A673 (cell line): ENCODE measurements at regions not wholly inside any gene's neighbourhood (a gene's known extent, or its start where the extent isn't known, plus 50 kb on each side); places are given as distances from the start of the nearest gene placed in this dataset.

Experiments
- BruUV-seq: library from RNA; stranded (reverse); fragments of 400-500 nt; replicated peaks from 2 replicates; lab custom pipeline; 2021; lab: Mats Ljungman, UMichigan
- CTCF ChIA-PET: fragments of 300-600 bp; sonication (Branson Sonifier 250); formaldehyde crosslinking; loops from one replicate; lab custom pipeline; 2022; ENCODE audit warnings: antibody characterized with exemption; lab: Charles Lee
- POLR2A ChIA-PET: fragments of 300-600 bp; sonication (Branson Sonifier 250); formaldehyde crosslinking; loops from one replicate; lab custom pipeline; 2022; ENCODE audit warnings: antibody characterized with exemption; ENCODE audit not compliant: low non-redundant PET; lab: Charles Lee
- DNase-seq: peaks from one replicate; pipeline ENCODE4 v3.0.0-alpha.2; 2015; ENCODE audit warnings: low spot score
- H3K27ac ChIP-seq: fragments of 200-600 bp; sonication (generic); 2 replicates; pipeline ENCODE4 v1.5.1; 2016; ENCODE audit warnings: mixed run types, low read depth, mild to moderate bottlenecking, mixed read lengths, antibody characterized with exemption, low read length; ENCODE audit not compliant: poor library complexity, severe bottlenecking
- H3K27me3 ChIP-seq: fragments of 200-600 bp; sonication (generic); replicated peaks from 2 replicates; pipeline ENCODE4 v1.6.1; 2017; ENCODE audit warnings: mixed run types, low read depth, mild to moderate bottlenecking, mixed read lengths, antibody characterized with exemption, low read length; ENCODE audit not compliant: insufficient read depth, poor library complexity
- H3K36me3 ChIP-seq: fragments of 200-600 bp; sonication (generic); 2 replicates; pipeline ENCODE4 v1.6.1; 2016; ENCODE audit warnings: mixed run types, mild to moderate bottlenecking, mixed read lengths, antibody characterized with exemption, low read length; ENCODE audit not compliant: insufficient read depth, poor library complexity, severe bottlenecking
- H3K4me1 ChIP-seq: fragments of 200-600 bp; sonication (generic); 2 replicates; pipeline ENCODE4 v1.6.1; 2017; ENCODE audit warnings: mixed run types, mild to moderate bottlenecking, mixed read lengths, antibody characterized with exemption, low read length; ENCODE audit not compliant: insufficient read depth, poor library complexity, severe bottlenecking
- H3K4me3 ChIP-seq: fragments of 200-600 bp; sonication (generic); 2 replicates; pipeline ENCODE4 v1.5.1; 2016; ENCODE audit warnings: low read depth, mixed run types, mild to moderate bottlenecking, mixed read lengths, low read length; ENCODE audit not compliant: poor library complexity, severe bottlenecking
- H3K9me3 ChIP-seq: fragments of 200-600 bp; sonication (generic); 2 replicates; pipeline ENCODE4 v1.6.1; 2016; ENCODE audit warnings: mixed run types, low read depth, mild to moderate bottlenecking, mixed read lengths, antibody characterized with exemption, low read length; ENCODE audit not compliant: poor library complexity, severe bottlenecking
- EZH2 ChIP-seq: fragments of 200-600 bp; sonication (generic); IDR thresholded peaks from 2 replicates; pipeline ENCODE4 v1.6.1; 2017; ENCODE audit warnings: borderline replicate concordance, low read depth, mild to moderate bottlenecking, mixed read lengths, antibody characterized with exemption, low read length; ENCODE audit not compliant: poor library complexity, severe bottlenecking
- intact Hi-C: fragments of 100-400 bp; cut with micrococcal nuclease; formaldehyde crosslinking; loops from one replicate; pipeline ENCODE4 v1.10.0; 2022; ENCODE audit not compliant: unreplicated experiment
- TF ChIP-seq, protein P1 (sequence below): fragments of 300-800, 200-600 bp; sonication (generic); conservative IDR thresholded peaks from 2 replicates; pipeline ENCODE4 v1.5.1; 2017; ENCODE audit warnings: low read depth, mild to moderate bottlenecking, antibody characterized with exemption, low read length, moderate library complexity, mixed read lengths

DNA sequence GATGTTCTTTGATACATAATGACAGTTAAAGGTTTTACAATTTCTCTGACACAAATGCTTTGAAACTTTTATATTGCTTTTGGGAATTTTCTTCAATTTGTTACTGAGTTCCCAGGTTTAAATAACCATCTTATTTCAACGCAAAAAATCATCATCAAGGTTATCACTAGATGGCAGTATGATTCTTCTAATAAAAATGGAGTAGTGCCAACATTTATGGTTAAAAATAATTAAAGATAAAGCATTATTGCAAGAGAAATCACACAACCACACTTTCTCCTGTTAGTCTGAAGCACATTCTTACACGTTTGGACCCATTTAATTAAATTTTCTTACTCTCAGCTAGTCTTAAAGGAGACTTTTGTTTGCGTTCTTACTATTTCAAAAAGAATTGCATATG, 611.3 kb upstream of the CPXCR1 start:
- ChIA-PET POLR2A (no interaction called here), CTCF (no interaction called here)
- H3K36me3 ChIP-seq = no peaks in the 10 kb centered on the region
- BruUV-seq = no TSS peak
- peak; percentile 9 for DNase-seq
- H3K27ac ChIP-seq = no peak overlapping the region
- no peak overlapping the region for H3K4me3 ChIP-seq
- H3K4me1 ChIP-seq = no peaks in the 10 kb centered on the region
- H3K27me3 ChIP-seq = peaks cover 4% of the 10 kb centered on the region
- peaks cover 4% of the 10 kb centered on the region for H3K9me3 ChIP-seq
- TF ChIP-seq, protein P1, sequence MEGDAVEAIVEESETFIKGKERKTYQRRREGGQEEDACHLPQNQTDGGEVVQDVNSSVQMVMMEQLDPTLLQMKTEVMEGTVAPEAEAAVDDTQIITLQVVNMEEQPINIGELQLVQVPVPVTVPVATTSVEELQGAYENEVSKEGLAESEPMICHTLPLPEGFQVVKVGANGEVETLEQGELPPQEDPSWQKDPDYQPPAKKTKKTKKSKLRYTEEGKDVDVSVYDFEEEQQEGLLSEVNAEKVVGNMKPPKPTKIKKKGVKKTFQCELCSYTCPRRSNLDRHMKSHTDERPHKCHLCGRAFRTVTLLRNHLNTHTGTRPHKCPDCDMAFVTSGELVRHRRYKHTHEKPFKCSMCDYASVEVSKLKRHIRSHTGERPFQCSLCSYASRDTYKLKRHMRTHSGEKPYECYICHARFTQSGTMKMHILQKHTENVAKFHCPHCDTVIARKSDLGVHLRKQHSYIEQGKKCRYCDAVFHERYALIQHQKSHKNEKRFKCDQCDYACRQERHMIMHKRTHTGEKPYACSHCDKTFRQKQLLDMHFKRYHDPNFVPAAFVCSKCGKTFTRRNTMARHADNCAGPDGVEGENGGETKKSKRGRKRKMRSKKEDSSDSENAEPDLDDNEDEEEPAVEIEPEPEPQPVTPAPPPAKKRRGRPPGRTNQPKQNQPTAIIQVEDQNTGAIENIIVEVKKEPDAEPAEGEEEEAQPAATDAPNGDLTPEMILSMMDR = peak; percentile 38; the same call in 1 of the 2 replicates
- TF ChIP-seq EZH2 = no peak
- intact Hi-C loops = no loop called here

DNA sequence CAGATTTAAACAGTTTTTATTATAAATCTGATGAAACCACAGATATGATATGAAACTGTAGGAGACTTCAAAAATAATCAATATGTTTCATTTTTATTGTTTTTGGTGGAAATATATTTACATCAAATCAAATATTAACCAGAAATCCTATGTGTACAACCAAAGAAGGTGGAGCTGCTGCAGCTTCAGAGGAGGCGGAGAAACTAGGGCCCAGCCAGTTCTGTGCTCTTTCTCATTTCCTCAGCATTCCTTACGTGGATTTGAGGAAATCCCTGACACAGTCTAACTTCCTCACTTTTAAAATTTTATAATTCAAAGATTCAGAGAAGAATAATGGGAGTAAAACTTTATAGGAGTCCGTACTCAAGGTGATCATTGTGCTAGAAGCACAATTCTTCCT, 610.7 kb upstream of the CPXCR1 start:
- peaks cover 4% of the 10 kb centered on the region for H3K9me3 ChIP-seq
- intact Hi-C loops = no loop called here

DNA sequence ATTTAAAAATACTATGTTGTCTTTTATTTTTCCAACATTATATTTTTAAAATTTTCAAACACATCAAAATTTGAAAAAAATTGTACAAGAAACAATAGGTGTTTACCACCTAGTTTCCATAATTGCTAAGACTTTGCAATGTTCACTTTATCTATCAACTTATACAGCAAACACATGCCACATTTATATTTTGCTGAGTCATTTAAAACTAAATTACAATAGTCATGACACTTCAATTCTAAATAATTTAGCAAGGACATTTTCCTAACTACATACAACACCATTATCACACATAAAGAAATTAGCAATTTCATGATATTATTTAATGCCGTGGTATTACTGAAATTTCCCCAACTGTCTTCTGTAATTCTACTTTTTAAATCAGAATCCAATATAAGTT, 600.4 kb upstream of the CPXCR1 start:
- Histone ChIP-seq H3K27me3 (no peaks in the 10 kb centered on the region), H3K27ac (no peak overlapping the region), H3K4me3 (no peak overlapping the region), H3K4me1 (no peaks in the 10 kb centered on the region), H3K36me3 (no peaks in the 10 kb centered on the region), H3K9me3 (no peaks in the 10 kb centered on the region)
- intact Hi-C loops = no loop called here
- DNase-seq = no peak
- no peak for TF ChIP-seq EZH2
- TF ChIP-seq, protein P1 = no peak
- ChIA-PET CTCF (no interaction called here), POLR2A (no interaction called here)
- BruUV-seq = no TSS peak

More for the DNA sequence above, 610.7 kb upstream of the CPXCR1 start:
- no peak for DNase-seq
- H3K27me3 ChIP-seq = peaks cover 4% of the 10 kb centered on the region
- H3K36me3 ChIP-seq = no peaks in the 10 kb centered on the region
- no TSS peak for BruUV-seq
- no peaks in the 10 kb centered on the region for H3K4me1 ChIP-seq
- POLR2A ChIA-PET = no interaction called here
- no peak for TF ChIP-seq EZH2
- TF ChIP-seq, protein P1 = no peak
- no peak overlapping the region for H3K4me3 ChIP-seq
- CTCF ChIA-PET = no interaction called here
- no peak overlapping the region for H3K27ac ChIP-seq
